Calu3 (cell line): ENCODE measurements at regions not wholly inside any gene's neighbourhood (a gene's known extent, or its start where the extent isn't known, plus 50 kb on each side); places are given as distances from the start of the nearest gene placed in this dataset.

Experiments used
- BruUV-seq: library from RNA; stranded (reverse); fragments of 400-500 nt; replicated peaks from 2 replicates; lab custom pipeline; 2021; lab: Mats Ljungman, UMichigan
- CTCF ChIA-PET: fragments of 300-600 bp; sonication (Branson Sonifier 250); formaldehyde crosslinking; loops from one replicate; lab custom pipeline; 2022; ENCODE audit warnings: antibody characterized with exemption; lab: Charles Lee
- DNase-seq: peaks from one replicate; pipeline ENCODE4 v3.0.0; 2022
- H3K27ac Mint-ChIP-seq: one replicate; pipeline ENCODE4 v1.8.0; 2022; ENCODE audit warnings: mixed read lengths; ENCODE audit not compliant: unreplicated experiment
- H3K27me3 Mint-ChIP-seq: one replicate; pipeline ENCODE4 v1.8.0; 2022; ENCODE audit warnings: mixed read lengths; ENCODE audit not compliant: unreplicated experiment
- H3K36me3 Mint-ChIP-seq: one replicate; pipeline ENCODE4 v1.8.0; 2022; ENCODE audit warnings: mild to moderate bottlenecking, moderate library complexity, mixed read lengths; ENCODE audit not compliant: insufficient read depth, unreplicated experiment
- H3K4me1 Mint-ChIP-seq: one replicate; pipeline ENCODE4 v1.8.0; 2022; ENCODE audit warnings: mild to moderate bottlenecking, low read depth, mixed read lengths; ENCODE audit not compliant: unreplicated experiment
- H3K4me3 Mint-ChIP-seq: one replicate; pipeline ENCODE4 v1.8.0; 2022; ENCODE audit warnings: mild to moderate bottlenecking, low read depth, moderate library complexity, mixed read lengths; ENCODE audit not compliant: unreplicated experiment
- H3K9me3 Mint-ChIP-seq: one replicate; pipeline ENCODE4 v1.8.0; 2022; ENCODE audit warnings: low read depth, mixed read lengths; ENCODE audit not compliant: unreplicated experiment
- CTCF ChIP-seq: fragments of 200-600 bp; IDR thresholded peaks from one replicate; pipeline ENCODE4 v1.8.0; 2022; ENCODE audit warnings: antibody characterized with exemption; ENCODE audit not compliant: unreplicated experiment
- intact Hi-C: fragments of 100-400 bp; cut with micrococcal nuclease; formaldehyde crosslinking; loops from one replicate; pipeline ENCODE4 v1.10.0; 2022; ENCODE audit not compliant: unreplicated experiment

- intact Hi-C loops: loop anchor here (5.0 to 10.0 kb wide), 5 partner anchors 116 to 603 kb away; no protein-coding TSS in a partner anchor
- no peaks in the 10 kb centered on the region for H3K27me3 Mint-ChIP-seq
- CTCF ChIA-PET: interaction anchor here (0.6 to 1.0 kb wide), 2 partner anchors 25 to 1307 kb away, joined by 3 to 5 read pairs; no protein-coding TSS in a partner anchor
- H3K9me3 Mint-ChIP-seq: no peaks in the 10 kb centered on the region
- peak overlapping the region; percentile 37 for H3K27ac Mint-ChIP-seq
- peaks cover 23% of the 10 kb centered on the region for H3K4me1 Mint-ChIP-seq
- TF ChIP-seq CTCF: no peak
- no TSS peak for BruUV-seq
- no peaks in the 10 kb centered on the region for H3K36me3 Mint-ChIP-seq
- H3K4me3 Mint-ChIP-seq: no peak overlapping the region
- no peak for DNase-seq
These were observed 194.1 kb downstream of the BTG1 start for GRCh38 chr12:91951571-91951970.

GRCh38 chr12:91948504-91948903 lies 197.1 kb downstream of the BTG1 start:
- H3K36me3 Mint-ChIP-seq: no peaks in the 10 kb centered on the region
- no peak for TF ChIP-seq CTCF
- no peak overlapping the region for H3K27ac Mint-ChIP-seq
- CTCF ChIA-PET: no interaction called here
- no peaks in the 10 kb centered on the region for H3K9me3 Mint-ChIP-seq
- no TSS peak for BruUV-seq
- no peak for DNase-seq
- H3K27me3 Mint-ChIP-seq: no peaks in the 10 kb centered on the region
- intact Hi-C loops: no loop called here
- peaks cover 9% of the 10 kb centered on the region for H3K4me1 Mint-ChIP-seq
- no peak overlapping the region for H3K4me3 Mint-ChIP-seq

GRCh38 chr12:91947459-91947858 lies 198.2 kb downstream of the BTG1 start:
- no peak for DNase-seq
- no peak overlapping the region for H3K4me3 Mint-ChIP-seq
- H3K4me1 Mint-ChIP-seq: no peaks in the 10 kb centered on the region
- no peaks in the 10 kb centered on the region for H3K36me3 Mint-ChIP-seq
- H3K27me3 Mint-ChIP-seq: no peaks in the 10 kb centered on the region
- peaks cover 3% of the 10 kb centered on the region for H3K9me3 Mint-ChIP-seq
- CTCF ChIA-PET: no interaction called here
- no peak for TF ChIP-seq CTCF
- intact Hi-C loops: no loop called here
- BruUV-seq: no TSS peak
- no peak overlapping the region for H3K27ac Mint-ChIP-seq

GRCh38 chr12:91944637-91945036 lies 201.0 kb downstream of the BTG1 start:
- no peak overlapping the region for H3K4me3 Mint-ChIP-seq
- CTCF ChIA-PET: no interaction called here
- peaks cover 5% of the 10 kb centered on the region for H3K9me3 Mint-ChIP-seq
- intact Hi-C loops: no loop called here
- no peaks in the 10 kb centered on the region for H3K27me3 Mint-ChIP-seq
- H3K27ac Mint-ChIP-seq: no peak overlapping the region
- no peaks in the 10 kb centered on the region for H3K4me1 Mint-ChIP-seq
- no peaks in the 10 kb centered on the region for H3K36me3 Mint-ChIP-seq
- BruUV-seq: no TSS peak
- TF ChIP-seq CTCF: no peak
- DNase-seq: no peak
